SH-SY5Y (cell line): ENCODE measurements at regions not wholly inside any gene's neighbourhood (a gene's known extent, or its start where the extent isn't known, plus 50 kb on each side); places are given as distances from the start of the nearest gene placed in this dataset.

Experiments used
- GATA2 ChIP-seq: IDR thresholded peaks from 2 replicates; pipeline ENCODE4 v1.6.1; 2011; ENCODE audit warnings: mild to moderate bottlenecking, low read depth, low read length
- GATA3 ChIP-seq: IDR thresholded peaks from 2 replicates; pipeline ENCODE4 v1.6.1; 2011; ENCODE audit warnings: low read depth, mild to moderate bottlenecking, low read length, moderate library complexity

DNA sequence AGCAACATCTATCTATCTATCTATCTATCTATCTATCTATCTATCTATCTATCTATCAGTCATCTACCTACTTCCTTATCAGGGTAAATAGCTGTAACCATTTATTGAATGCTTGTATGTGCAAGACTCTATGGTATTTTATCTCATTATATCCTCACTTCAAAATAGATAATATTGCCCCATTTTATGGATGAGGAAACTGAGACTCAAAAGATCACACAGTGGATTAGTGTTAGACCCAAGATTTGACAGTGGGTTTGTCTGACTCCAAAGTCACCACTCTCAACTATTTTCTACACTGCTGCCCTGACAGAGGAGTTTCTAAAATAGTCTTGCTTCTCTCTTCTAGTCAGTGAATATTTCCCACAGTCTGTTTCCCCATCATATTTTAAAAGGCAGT is 94.3 kb upstream of the NR3C1 start:
- no peak for TF ChIP-seq GATA2
- TF ChIP-seq GATA3: no peak
